CD4-positive, alpha-beta T cell treated with Interleukin-21 for 1 hour (primary cell): ENCODE measurements at regions not wholly inside any gene's neighbourhood (a gene's known extent, or its start where the extent isn't known, plus 50 kb on each side); places are given as distances from the start of the nearest gene placed in this dataset.

Experiments used
- DNase-seq: peaks from one replicate; pipeline ENCODE4 v3.0.0-alpha.2; 2020

GRCh38 chr14:34348592-34348991 lies 113.4 kb downstream of the SPTSSA start:
- DNase-seq, result no peak

- DNase-seq, result no peak
These were observed 114.4 kb downstream of the SPTSSA start for GRCh38 chr14:34347683-34348082.

- DNase-seq, result no peak
These were observed 116.1 kb downstream of the SPTSSA start for GRCh38 chr14:34345718-34346465.

GRCh38 chr14:34344318-34344717 lies 117.7 kb downstream of the SPTSSA start:
- no peak for DNase-seq

GRCh38 chr14:34340025-34340625 lies 121.9 kb downstream of the SPTSSA start:
- no peak for DNase-seq

GRCh38 chr14:34338056-34338455 lies 124.0 kb downstream of the SPTSSA start:
- DNase-seq, result no peak

GRCh38 chr14:34336501-34336900 lies 125.5 kb downstream of the SPTSSA start:
- no peak for DNase-seq

GRCh38 chr14:34335968-34336367 lies 126.1 kb downstream of the SPTSSA start:
- no peak for DNase-seq

- DNase-seq, result no peak
These were observed 127.7 kb downstream of the SPTSSA start for GRCh38 chr14:34334329-34334728.

GRCh38 chr14:34331728-34332623 lies 130.1 kb downstream of the SPTSSA start:
- peak; percentile 58 for DNase-seq

- DNase-seq, result no peak
These were observed 131.2 kb downstream of the SPTSSA start for GRCh38 chr14:34330846-34331245.

GRCh38 chr14:34329301-34329700 lies 132.7 kb downstream of the SPTSSA start:
- no peak for DNase-seq

GRCh38 chr14:34328178-34328577 lies 133.9 kb downstream of the SPTSSA start:
- no peak for DNase-seq

- DNase-seq, result no peak
These were observed 136.5 kb downstream of the SPTSSA start for GRCh38 chr14:34325493-34325892.

- DNase-seq, result peak; percentile 37
These were observed 137.7 kb downstream of the SPTSSA start for GRCh38 chr14:34324363-34324795.

GRCh38 chr14:34322940-34323418 lies 139.1 kb downstream of the SPTSSA start:
- peak; percentile 68 for DNase-seq

GRCh38 chr14:34319140-34319539 lies 142.9 kb downstream of the SPTSSA start:
- no peak for DNase-seq

- no peak for DNase-seq
These were observed 144.0 kb downstream of the SPTSSA start for GRCh38 chr14:34318014-34318413.

GRCh38 chr14:34310724-34311123 lies 151.3 kb downstream of the SPTSSA start:
- no peak for DNase-seq

- DNase-seq, result no peak
These were observed 158.2 kb downstream of the SPTSSA start for GRCh38 chr14:34303811-34304210.

GRCh38 chr14:34302654-34303053 lies 159.4 kb downstream of the SPTSSA start:
- DNase-seq, result no peak

GRCh38 chr14:34300882-34301734 lies 160.9 kb downstream of the SPTSSA start:
- DNase-seq, result peak; percentile 32
